ENCODE measurements at regions not wholly inside any gene's neighbourhood (a gene's known extent, or its start where the extent isn't known, plus 50 kb on each side); places are given as distances from the start of the nearest gene placed in this dataset.

DNA sequence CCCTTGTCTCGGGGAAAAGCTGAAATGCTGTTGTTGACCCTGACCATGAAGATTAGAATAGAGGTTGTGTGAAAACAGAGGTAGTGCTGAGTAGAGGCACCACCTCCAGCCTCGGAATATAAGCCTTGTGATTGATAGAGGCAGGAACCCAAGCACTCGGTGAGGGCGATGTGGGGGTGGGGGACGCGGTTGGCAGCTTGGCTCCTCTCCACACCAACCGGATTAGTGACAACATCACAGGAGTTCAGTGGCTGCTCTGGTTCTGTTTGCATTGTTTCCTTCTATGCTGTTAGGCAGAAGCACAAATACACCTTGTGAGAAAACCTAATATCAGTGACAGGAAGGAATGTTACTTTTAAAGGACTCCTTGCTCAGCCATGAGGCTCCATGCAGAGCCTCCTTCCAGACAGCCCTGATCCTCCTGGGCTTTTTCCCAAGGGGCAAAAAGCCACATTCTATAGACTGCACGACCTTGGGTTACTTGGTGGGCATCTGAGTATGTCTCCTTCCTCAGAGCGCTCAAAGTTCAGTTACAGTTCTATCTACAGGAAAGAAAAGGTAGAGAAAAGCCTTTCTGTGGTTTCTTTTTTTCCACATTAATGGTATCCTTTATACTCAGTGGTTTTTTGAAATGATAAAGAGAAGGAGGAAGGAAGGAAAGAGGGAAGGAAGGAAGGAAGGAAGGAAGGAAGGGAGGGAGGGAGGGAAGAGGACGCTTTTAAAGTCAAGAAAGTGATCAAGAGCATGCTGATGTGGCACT is 150.4 kb upstream of the NOCT start:
- TF ChIP-seq, protein P1, sequence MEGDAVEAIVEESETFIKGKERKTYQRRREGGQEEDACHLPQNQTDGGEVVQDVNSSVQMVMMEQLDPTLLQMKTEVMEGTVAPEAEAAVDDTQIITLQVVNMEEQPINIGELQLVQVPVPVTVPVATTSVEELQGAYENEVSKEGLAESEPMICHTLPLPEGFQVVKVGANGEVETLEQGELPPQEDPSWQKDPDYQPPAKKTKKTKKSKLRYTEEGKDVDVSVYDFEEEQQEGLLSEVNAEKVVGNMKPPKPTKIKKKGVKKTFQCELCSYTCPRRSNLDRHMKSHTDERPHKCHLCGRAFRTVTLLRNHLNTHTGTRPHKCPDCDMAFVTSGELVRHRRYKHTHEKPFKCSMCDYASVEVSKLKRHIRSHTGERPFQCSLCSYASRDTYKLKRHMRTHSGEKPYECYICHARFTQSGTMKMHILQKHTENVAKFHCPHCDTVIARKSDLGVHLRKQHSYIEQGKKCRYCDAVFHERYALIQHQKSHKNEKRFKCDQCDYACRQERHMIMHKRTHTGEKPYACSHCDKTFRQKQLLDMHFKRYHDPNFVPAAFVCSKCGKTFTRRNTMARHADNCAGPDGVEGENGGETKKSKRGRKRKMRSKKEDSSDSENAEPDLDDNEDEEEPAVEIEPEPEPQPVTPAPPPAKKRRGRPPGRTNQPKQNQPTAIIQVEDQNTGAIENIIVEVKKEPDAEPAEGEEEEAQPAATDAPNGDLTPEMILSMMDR (IDR thresholded peaks at IDR 0.05): no peak
- TF ChIP-seq EP300 (IDR thresholded peaks at IDR 0.05): no peak
